ENCODE measurements at regions not wholly inside any gene's neighbourhood (a gene's known extent, or its start where the extent isn't known, plus 50 kb on each side); places are given as distances from the start of the nearest gene placed in this dataset.

DNA sequence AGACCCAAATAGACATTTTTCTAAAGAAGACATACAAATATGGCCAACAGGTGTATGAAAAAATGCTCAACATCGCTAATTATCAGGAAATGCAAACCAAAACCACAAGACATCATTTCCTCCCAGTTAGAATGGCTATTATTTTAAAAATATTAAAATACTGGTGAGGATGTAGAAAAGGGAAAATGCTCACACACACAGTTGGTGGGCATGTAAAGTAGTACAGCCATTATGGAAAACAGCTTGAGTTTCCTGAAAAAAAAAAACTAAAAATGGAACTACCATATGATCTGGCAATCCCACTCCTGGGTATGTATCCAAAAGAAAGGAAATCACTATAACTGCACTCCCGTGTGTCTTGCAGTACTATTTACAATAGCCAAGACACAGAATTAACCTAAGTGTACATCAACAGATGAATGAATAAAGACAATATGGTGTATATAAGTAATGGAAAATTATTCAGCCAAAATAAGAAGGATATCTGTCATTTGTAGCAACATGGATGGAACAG lies 128.9 kb upstream of the DKK2 start:
- 69 to 82% methylated on average over 2 of the region's 2 CpGs for WGBS, 2 donors

DNA sequence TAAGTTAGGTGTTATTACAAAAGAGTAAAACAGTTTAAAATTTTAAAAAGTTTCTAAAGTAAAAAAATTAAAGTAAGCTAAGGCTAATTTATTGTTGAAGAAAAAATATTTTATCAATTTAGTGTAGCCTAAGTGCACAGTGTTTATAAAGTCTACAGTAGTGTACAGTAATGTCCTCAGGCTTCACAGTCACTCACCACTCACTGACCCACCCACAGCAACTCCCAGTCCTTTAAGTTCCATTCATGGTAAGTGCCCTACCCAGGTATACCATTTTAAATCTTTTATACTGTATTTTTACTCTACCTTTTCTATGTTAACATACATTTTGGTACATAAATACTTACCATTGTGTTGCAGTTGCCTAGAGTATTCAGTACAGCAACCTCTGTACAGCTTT lies 120.3 kb upstream of the DKK2 start:
- Histone ChIP-seq H3K27me3 (no peaks in the 10 kb centered on the region), H3K4me1 (no peaks in the 10 kb centered on the region), H3K27ac (no peak overlapping the region), H3K36me3 (no peaks in the 10 kb centered on the region), H3K9me3 (no peaks in the 10 kb centered on the region), H3K4me3 (no peak overlapping the region)
- TF ChIP-seq, protein P1, sequence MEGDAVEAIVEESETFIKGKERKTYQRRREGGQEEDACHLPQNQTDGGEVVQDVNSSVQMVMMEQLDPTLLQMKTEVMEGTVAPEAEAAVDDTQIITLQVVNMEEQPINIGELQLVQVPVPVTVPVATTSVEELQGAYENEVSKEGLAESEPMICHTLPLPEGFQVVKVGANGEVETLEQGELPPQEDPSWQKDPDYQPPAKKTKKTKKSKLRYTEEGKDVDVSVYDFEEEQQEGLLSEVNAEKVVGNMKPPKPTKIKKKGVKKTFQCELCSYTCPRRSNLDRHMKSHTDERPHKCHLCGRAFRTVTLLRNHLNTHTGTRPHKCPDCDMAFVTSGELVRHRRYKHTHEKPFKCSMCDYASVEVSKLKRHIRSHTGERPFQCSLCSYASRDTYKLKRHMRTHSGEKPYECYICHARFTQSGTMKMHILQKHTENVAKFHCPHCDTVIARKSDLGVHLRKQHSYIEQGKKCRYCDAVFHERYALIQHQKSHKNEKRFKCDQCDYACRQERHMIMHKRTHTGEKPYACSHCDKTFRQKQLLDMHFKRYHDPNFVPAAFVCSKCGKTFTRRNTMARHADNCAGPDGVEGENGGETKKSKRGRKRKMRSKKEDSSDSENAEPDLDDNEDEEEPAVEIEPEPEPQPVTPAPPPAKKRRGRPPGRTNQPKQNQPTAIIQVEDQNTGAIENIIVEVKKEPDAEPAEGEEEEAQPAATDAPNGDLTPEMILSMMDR (IDR thresholded peaks at IDR 0.05), result no peak
- TF ChIP-seq EP300 (IDR thresholded peaks at IDR 0.05), result no peak
- TF ChIP-seq POLR2A (IDR thresholded peaks at IDR 0.05), result no peak
- DNase-seq (ENCODE audit: low spot score in 2 of 2), result no peak

More for the DNA sequence above, 128.9 kb upstream of the DKK2 start:
- H3K36me3 ChIP-seq, result no peaks in the 10 kb centered on the region
- no peak overlapping the region for H3K4me3 ChIP-seq
- TF ChIP-seq POLR2A (IDR thresholded peaks at IDR 0.05) (no peak), EP300 (IDR thresholded peaks at IDR 0.05) (no peak)
- TF ChIP-seq, protein P1 (IDR thresholded peaks at IDR 0.05), result no peak
- H3K9me3 ChIP-seq, result peaks cover 0 to 18% (median 0%) of the 10 kb centered on the region in 4 donors
- no peaks in the 10 kb centered on the region for H3K4me1 ChIP-seq
- no peak overlapping the region for H3K27ac ChIP-seq
- H3K27me3 ChIP-seq, result no peaks in the 10 kb centered on the region
- no peak for DNase-seq (ENCODE audit: low spot score in 2 of 2)

DNA sequence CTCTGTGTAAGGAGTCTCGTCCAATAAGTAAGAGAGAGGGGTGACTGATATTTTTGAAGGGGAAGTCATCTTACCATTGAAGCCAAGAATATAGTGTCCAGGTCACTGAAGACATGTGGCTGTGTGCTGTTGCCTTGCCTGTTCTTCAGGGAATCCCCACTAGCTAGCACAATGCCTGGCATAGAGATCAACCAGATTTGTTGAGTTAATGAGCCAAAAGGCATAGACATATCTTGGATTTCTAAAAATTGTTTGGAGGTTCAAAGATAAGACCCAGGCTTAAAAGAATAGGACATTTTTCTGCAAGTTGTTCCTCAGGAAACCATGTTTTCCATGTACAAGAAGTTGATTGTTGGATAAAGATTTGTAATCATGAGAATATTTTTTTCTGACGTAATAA lies 119.3 kb upstream of the DKK2 start:
- H3K27ac ChIP-seq, result no peak overlapping the region

DNA sequence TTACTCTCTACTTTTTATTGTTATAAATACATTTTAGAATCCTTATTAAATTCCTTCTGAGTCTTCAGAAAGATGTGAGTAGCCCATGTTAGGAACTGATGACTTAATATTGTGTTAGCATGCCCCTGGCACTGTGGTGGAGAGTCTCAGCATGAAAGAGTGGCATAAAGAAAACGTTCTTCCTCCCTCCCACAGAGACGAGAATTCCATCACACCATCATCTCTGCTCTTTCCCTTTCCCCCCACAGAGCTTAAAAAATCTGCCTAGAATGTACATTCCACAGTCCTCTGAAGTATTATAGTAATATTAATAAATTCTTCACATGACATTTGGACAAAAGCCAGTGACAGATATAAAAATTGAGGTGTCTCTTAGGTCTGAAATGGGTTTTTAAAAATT lies 117.8 kb upstream of the DKK2 start:
- no peak for DNase-seq (ENCODE audit: low spot score in 2 of 2)
- TF ChIP-seq EP300 (IDR thresholded peaks at IDR 0.05), result no peak
- TF ChIP-seq, protein P1 (IDR thresholded peaks at IDR 0.05), result no peak
- no peak for TF ChIP-seq POLR2A (IDR thresholded peaks at IDR 0.05)
- WGBS, 2 donors, result 10 to 19% methylated on average over 2 of the region's 2 CpGs
- Histone ChIP-seq H3K27me3 (no peaks in the 10 kb centered on the region), H3K27ac (no peak overlapping the region), H3K4me3 (no peak overlapping the region), H3K4me1 (no peaks in the 10 kb centered on the region), H3K9me3 (no peaks in the 10 kb centered on the region), H3K36me3 (no peaks in the 10 kb centered on the region)

More for the DNA sequence above, 119.3 kb upstream of the DKK2 start:
- WGBS, 2 donors, result 54% methylated on average over 2 of the region's 2 CpGs
- Histone ChIP-seq H3K9me3 (no peaks in the 10 kb centered on the region), H3K4me3 (no peak overlapping the region), H3K4me1 (no peaks in the 10 kb centered on the region), H3K27me3 (no peaks in the 10 kb centered on the region), H3K36me3 (no peaks in the 10 kb centered on the region)
- DNase-seq (ENCODE audit: low spot score in 2 of 2), result no peak
- TF ChIP-seq, protein P1 (IDR thresholded peaks at IDR 0.05), result no peak
- TF ChIP-seq EP300 (IDR thresholded peaks at IDR 0.05) (no peak), POLR2A (IDR thresholded peaks at IDR 0.05) (no peak)

DNA sequence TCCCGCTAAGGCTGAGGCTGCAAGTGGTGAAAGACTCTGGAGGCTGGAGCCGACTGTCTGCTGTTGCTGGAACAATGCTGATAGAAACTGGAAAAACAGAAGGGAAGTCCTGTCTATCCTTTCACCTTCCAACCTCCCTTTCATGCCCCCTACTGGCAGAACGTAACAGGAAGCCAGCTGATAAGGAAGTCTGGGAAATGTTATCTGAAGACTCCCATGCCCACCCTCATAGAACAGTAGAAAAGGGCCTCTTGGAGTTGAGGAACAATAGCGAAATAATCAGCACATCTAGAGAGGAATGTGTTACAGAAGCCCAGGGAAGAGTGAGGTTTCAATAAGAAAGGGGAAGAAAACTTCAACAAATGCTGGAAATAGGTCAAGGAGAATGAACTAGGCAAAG lies 117.1 kb upstream of the DKK2 start:
- WGBS, 2 donors, result 59 to 73% methylated on average over 4 of the region's 4 CpGs
- H3K27ac ChIP-seq, result no peak overlapping the region
- no peak for DNase-seq (ENCODE audit: low spot score in 2 of 2)
- H3K4me3 ChIP-seq, result no peak overlapping the region
- TF ChIP-seq, protein P1 (IDR thresholded peaks at IDR 0.05), result no peak
- TF ChIP-seq POLR2A (IDR thresholded peaks at IDR 0.05) (no peak), EP300 (IDR thresholded peaks at IDR 0.05) (no peak)
- H3K27me3 ChIP-seq, result no peaks in the 10 kb centered on the region
- H3K9me3 ChIP-seq, result no peaks in the 10 kb centered on the region
- no peaks in the 10 kb centered on the region for H3K36me3 ChIP-seq
- no peaks in the 10 kb centered on the region for H3K4me1 ChIP-seq
